IPS DF 4.7 (cell line): ENCODE measurements at regions not wholly inside any gene's neighbourhood (a gene's known extent, or its start where the extent isn't known, plus 50 kb on each side); places are given as distances from the start of the nearest gene placed in this dataset.

ENCODE experiments used
- DNase-seq: peaks from one replicate; pipeline ENCODE4 v3.0.0-alpha.2; 2013; ENCODE audit warnings: low spot score; ENCODE audit errors: extremely low read depth

- DNase-seq: no peak
These were observed 369.0 kb upstream of the CFAP20DC start for GRCh38 chr3:59418836-59419235.

DNA sequence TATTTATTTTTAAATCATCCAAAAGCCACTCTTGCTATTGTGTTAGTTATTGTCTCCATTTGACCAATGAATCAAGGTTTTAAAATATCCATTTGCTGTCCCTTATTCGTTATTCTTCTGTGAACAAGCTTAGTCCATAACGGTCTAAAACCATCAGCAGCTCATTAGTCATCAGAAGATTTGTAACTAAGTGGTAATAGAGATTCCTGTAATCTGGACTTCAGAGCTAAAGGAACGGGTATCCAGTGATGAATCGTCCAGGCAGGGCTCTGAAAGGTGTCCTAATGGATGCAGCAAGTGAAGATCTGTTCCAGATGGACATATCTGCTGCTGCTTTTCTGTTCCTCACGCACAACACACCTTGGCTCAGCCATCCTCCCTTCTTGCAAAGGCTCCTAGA lies 362.7 kb upstream of the CFAP20DC start:
- no peak for DNase-seq

GRCh38 chr3:59411694-59412093 lies 361.9 kb upstream of the CFAP20DC start:
- DNase-seq: no peak

- DNase-seq: no peak
These were observed 361.4 kb upstream of the CFAP20DC start for GRCh38 chr3:59411186-59411585.

- no peak for DNase-seq
These were observed 358.3 kb upstream of the CFAP20DC start for GRCh38 chr3:59408047-59408624.

DNA sequence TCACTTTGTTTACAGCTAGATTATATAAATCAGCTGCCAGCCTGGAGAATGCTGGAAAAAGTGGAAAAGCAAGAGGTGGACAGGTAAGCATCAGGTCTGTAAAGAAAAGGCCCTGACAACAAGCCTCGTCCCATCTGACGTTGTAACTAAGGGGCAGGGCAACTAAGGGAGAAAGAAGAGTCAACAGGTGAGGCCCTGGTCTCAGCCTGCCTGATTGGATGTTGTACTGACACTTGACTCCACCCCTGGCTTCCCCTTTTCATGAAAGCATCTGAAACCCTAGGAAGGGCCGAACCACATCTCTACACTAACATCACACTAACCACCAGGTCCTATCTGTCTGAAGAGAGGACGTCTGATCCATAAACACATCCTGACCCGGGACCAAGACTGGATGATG lies 357.6 kb upstream of the CFAP20DC start:
- DNase-seq: no peak

DNA sequence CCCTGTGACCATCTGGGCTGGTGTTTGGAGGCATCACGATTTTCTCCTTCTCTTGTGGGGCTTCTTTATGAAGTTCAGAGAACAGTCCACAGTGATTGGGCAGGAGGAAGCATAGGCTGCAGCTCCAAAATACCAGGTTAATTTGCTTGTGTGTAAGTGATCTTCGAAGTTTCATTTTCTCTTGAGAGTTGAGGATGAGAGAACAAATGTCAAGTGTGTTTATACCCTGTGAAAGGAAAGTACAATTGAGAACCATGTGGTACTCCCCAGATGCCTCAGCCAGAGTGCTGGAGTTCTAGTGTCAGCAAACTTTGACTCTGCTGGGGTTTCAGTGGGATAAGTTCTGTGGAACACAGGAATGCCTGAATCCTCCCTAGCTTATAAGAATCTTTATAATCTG lies 357.1 kb upstream of the CFAP20DC start:
- DNase-seq: no peak

DNA sequence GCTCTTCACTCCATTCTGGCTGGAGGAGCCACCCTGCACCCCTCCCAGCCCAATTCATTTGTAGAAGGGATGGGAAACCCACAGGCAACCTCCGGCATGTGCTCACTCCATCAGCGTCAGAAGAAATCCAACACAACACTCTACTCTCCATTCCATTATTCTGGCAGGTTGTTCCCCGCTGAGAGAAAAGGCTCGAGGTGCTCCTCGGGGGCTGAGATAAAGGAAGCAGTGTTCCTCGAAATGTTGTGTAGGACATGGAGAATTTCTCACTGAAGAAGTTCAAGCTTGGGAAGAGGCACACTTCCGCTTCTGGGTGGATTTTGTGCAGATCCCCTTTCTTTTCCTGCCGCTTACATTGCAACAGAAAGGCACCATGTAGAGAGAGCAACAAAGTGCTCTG lies 355.0 kb upstream of the CFAP20DC start:
- no peak for DNase-seq

GRCh38 chr3:59404064-59404463 lies 354.2 kb upstream of the CFAP20DC start:
- no peak for DNase-seq

DNA sequence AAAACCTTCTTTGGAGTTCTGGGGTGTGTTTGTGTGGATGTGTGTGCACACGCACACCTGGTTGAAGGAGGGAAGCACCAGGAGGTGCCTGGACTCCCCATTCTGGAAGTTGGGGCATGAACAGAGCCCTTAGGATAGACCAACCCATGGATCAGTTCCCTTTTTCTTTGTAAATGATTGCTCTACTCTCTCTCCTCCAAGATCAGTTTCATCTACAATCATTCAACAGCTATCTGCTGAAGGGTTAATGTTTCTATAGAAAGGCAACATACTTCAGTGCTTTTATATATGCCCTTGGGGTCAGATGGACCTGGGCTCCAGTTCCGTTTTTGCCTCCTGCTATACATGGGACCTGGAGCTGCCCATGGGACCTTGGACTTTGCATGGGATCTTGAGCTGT lies 352.1 kb upstream of the CFAP20DC start:
- DNase-seq: no peak

DNA sequence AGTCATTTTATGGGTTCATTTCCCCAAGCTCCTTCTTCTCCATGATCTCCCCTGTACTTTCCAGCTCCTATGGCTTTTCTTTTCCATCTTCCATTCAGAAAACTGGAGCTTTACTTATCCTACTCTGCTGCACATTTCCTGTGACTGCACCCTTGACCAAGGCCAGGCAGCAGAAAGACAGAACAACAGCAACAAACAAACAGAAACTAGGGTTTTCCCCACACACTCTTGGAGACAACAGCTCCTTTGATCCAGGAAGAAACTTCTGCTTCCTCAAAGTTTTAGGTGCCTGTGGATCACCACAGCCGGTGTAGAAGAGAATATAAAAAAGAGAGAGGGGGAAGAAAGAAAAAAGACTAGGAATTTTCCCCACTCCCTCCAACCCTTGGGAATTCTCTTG lies 342.3 kb upstream of the CFAP20DC start:
- no peak for DNase-seq

DNA sequence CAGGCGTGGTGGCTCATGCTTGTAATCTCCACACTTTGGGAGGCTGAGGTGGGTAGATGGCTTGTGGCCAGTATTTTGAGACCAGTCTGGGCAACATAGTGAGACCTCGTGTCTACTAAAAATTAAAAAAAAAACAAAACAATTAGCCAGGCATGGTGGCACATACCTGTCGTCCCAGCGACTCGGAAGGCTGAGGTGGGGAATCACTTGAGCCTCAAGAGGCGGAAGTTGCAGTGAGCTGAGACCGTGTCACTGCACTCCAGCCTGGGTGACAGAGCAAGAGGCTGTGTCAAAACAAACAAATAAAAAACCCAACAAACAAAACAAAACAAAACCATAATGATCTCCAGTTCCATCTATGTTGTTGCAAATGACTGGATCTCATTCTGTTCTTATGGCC lies 341.3 kb upstream of the CFAP20DC start:
- DNase-seq: no peak

DNA sequence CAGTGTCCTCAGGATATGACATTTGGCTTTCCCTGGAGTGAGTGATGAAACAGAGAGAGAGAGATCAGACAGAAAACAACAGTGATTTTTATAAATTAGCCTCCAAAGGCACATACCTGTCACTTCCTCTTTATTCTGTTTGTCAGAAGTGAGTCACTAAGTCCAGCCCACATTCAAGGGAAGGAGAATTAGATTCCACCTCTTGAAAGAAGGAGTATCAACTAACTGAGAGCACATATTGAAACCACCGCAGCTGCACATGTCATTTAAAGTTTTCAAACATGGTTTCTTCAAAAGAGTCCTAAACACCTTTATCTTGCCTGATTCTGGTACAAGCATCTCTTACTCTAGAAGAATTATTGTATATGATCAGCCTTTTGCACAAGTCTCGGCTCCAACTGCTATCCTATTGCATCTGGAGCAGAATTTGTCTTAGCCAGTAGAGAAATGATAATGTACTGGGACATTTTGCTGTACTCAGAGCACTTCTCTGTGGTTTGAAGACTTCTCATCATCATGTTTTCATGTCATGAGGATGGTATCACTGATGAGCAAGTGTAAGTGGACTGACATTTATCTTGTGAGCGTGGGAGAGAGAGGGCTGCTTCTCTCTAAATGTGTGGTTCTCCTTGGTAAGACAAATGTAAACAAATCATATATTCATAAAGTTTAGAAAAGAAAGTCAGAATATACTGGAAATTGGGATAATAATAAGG lies 338.9 kb upstream of the CFAP20DC start:
- no peak for DNase-seq

DNA sequence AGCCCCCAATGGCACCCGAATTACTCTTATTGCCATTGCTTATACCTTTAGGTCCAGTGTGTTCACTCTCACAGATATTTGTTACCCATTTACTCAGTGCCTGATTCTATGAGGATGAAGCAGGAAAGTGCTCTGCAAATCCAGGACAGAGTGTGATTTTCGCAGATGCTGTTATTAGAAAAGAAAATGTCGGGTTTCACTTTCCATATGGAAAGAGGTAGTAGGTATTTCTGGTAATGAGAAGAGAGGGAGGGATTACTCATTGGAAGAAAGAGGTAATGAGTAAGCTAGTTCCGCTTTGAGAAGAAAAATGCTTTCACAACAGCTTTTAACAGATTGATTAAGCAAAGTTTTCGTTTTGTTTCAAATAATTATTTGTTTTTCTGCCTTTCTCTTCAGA lies 336.3 kb upstream of the CFAP20DC start:
- DNase-seq: no peak

DNA sequence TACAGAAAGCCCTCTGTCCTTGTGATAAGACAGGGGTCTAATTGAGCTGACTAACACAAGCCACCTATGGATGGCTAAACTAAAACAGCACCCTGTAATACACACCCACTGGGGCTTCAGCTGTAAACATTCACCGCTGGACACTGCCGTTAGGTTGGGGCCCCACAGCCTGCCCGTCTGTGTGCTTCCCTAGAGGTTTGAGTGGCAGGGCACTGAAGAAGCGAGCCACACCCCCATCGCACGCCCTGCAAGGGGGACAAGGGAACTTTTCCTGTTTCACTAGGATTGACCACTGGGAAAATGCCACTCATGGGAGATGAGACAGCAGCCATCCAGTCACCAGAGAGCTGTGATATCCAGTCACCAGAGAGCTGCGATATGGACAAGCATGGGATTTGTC lies 335.7 kb upstream of the CFAP20DC start:
- DNase-seq: no peak

- DNase-seq: no peak
These were observed 331.5 kb upstream of the CFAP20DC start for GRCh38 chr3:59381282-59381681.

GRCh38 chr3:59380146-59380545 lies 330.3 kb upstream of the CFAP20DC start:
- no peak for DNase-seq

DNA sequence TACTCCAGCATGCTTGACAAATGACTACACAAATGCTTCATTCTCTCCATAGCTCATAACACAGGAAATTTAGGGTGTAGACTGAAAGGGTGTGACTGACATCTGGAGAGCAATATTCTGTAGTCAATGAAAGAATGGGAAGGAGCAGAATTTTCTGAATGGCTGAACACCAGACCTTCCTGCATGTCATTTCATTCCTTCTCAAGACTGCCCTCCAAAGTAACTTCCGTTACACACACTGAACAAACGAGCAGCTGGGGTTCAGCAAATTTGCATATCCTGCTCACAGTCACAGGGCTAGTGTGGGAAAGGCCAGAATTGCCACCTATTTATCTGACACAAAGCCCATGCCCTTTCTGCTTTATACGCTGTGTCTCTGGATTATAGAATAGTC lies 325.0 kb upstream of the CFAP20DC start:
- no peak for DNase-seq

DNA sequence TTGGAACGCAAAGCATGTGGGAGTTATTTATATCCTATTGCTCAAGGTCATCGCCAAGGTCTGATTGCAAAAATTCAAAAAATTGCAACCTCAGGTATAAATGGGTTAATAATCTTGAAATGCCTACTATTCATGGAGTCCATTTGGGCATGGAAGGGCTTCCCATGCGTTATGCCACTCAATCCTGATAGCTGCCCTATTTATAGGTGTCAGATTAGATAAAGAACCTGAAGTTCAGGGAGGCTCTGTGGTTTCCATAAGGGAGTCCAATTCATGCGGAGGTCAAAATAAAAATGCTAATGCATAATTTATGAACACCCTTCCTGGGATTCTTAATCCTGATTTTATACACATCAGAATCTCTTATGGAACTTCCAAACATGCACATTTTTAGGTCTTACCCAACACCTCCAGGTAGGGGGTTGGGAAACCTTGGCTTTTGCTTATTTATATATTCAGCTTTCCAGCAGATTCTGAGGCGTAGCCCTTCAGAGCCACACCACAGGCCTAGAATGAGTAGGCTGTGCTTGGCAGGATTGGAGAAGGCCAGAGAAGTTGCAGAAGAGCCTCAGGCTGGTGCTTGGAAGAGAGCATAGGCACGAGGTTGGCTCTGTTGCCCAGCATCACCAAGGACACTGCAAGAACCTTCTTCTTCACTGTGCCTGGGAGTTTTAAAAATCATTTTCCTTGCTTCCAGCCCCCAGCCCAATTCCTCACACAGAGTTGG lies 324.4 kb upstream of the CFAP20DC start:
- DNase-seq: no peak

DNA sequence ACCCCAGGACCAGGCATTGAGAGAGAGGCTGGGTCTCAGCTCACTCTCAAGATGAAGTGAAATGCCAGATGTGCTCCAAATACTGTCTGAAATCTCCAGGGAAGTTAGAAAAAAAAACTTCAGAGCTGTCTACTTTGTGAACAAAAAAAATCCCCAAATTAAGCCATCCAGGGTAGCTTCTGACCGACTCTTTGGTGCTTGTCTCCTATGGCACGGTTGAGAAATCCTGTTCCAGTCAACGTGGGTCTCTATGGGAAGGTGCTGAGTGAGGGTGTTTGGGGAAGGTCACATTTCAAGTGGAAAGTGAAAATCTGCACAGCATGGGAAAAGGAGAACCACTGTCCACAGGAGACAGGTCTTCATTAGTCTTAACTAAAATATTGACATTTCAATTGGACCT lies 322.5 kb upstream of the CFAP20DC start:
- DNase-seq: no peak

GRCh38 chr3:59368900-59369675 lies 319.3 kb upstream of the CFAP20DC start:
- no peak for DNase-seq

DNA sequence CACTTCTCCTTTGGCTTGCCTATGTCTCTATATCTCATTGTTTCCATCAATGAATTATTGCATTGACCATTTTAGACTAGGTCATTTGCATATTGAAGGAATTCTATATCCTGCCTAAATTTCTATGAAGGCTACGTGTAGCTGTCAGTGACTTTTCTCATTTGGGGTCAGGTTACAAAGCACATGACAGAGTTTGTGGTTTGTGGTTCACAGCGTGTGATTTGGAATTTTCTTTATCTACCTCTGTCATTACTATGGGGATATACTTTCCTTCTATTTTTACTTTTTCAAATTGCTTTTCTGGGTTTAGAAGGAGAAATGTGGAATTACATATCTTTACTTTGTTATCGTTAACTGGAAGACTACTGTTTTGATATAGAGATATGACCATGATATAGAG lies 317.3 kb upstream of the CFAP20DC start:
- DNase-seq: no peak
